A549 (cell line): ENCODE measurements at regions not wholly inside any gene's neighbourhood (a gene's known extent, or its start where the extent isn't known, plus 50 kb on each side); places are given as distances from the start of the nearest gene placed in this dataset.
"Not testable (repeated sequence)": the region's sequence is repeated elsewhere in the genome, so short reads cannot be mapped to it uniquely, and the experiment has no call there.

Experiments
- ATAC-seq, 2 experiments: fragments of 200-7000 bp in 1 of 2; fragments of >200 bp in 1 of 2; cut with Nextera tagmentation in 1 of 2; cut with Tn5 transposase in 1 of 2; 3 replicates each; pipeline versions ENCODE4 v1.8.0 to v1.9.1; 2018 to 2020; ENCODE audit warnings: mild to moderate bottlenecking in 1 of 2, moderate library complexity in 1 of 2
- CTCF ChIA-PET: fragments of 300-600 bp; sonication (Branson Sonifier 250); formaldehyde crosslinking; extraction: SDS; loops from one replicate; lab custom pipeline; 2021; ENCODE audit warnings: antibody characterized with exemption, inconsistent platforms; lab: Yijun Ruan, JAX
- POLR2A ChIA-PET: fragments of 350-600 bp; formaldehyde crosslinking; extraction: SDS; loops from one replicate; lab custom pipeline; 2021; ENCODE audit warnings: antibody characterized with exemption, inconsistent platforms; lab: Yijun Ruan, JAX
- DNase-seq, 2 experiments: peaks; one replicate each; pipeline versions ENCODE4 v3.0.0 to v3.0.0-alpha.2; 2011 to 2016; ENCODE audit warnings: low read depth in 1 of 2, low spot score in 1 of 2
- FAIRE-seq: peaks from 2 replicates; lab custom pipeline; 2011; peaks lifted over from hg19 to GRCh38; lab: Jason Lieb, UNC
- H3K27ac ChIP-seq, 2 experiments: fragments of >200 bp; sonication (Bioruptor Twin); formaldehyde crosslinking; 3 replicates each; pipeline ENCODE4 v1.5.1; 2016 to 2017
- H3K4me1 ChIP-seq: fragments of >200 bp; sonication (Bioruptor Twin); formaldehyde crosslinking; 3 replicates; pipeline ENCODE4 v1.6.1; 2016
- H3K4me2 ChIP-seq: fragments of >200 bp; sonication (Bioruptor Twin); formaldehyde crosslinking; 3 replicates; pipeline ENCODE4 v1.6.1; 2016
- H3K4me3 ChIP-seq: fragments of >200 bp; sonication (Bioruptor Twin); formaldehyde crosslinking; 3 replicates; pipeline ENCODE4 v1.5.1; 2016
- H3K9me3 ChIP-seq: fragments of >200 bp; sonication (Bioruptor Twin); formaldehyde crosslinking; 3 replicates; pipeline ENCODE4 v1.6.1; 2016
- BHLHE40 ChIP-seq: IDR thresholded peaks from 2 replicates; pipeline ENCODE4 v1.6.1; 2012; ENCODE audit warnings: low read depth, low read length, inconsistent platforms
- CBX2 ChIP-seq: fragments of 200-600 bp; sonication (generic); IDR thresholded peaks from 2 replicates; pipeline ENCODE4 v1.6.1; 2016; ENCODE audit warnings: low read depth, mild to moderate bottlenecking, borderline replicate concordance
- CTCF ChIP-seq: fragments of >200 bp; sonication (Bioruptor Twin); formaldehyde crosslinking; IDR thresholded peaks from 3 replicates; pipeline ENCODE4 v1.5.1; 2016
- EHMT2 ChIP-seq: fragments of 200-600 bp; sonication (generic); IDR thresholded peaks from 2 replicates; pipeline ENCODE4 v1.6.1; 2016; ENCODE audit warnings: antibody characterized with exemption, low read depth, mild to moderate bottlenecking, moderate library complexity
- ESRRA ChIP-seq: fragments of 150-350 bp; IDR thresholded peaks from 2 replicates; pipeline ENCODE4 v1.6.1; 2014; ENCODE audit warnings: mild to moderate bottlenecking, low read length, borderline replicate concordance
- GATA3 ChIP-seq: IDR thresholded peaks from 2 replicates; pipeline ENCODE4 v1.6.1; 2012; ENCODE audit warnings: borderline replicate concordance
- HDAC2 ChIP-seq: fragments of 200-600 bp; sonication (generic); IDR thresholded peaks from 2 replicates; pipeline ENCODE4 v1.6.1; 2016
- HEYL ChIP-seq: fragments of 250-450 bp; sonication (Bioruptor Pico); IDR thresholded peaks from 2 replicates; pipeline ENCODE4 v1.8.0; 2021; ENCODE audit warnings: mild to moderate bottlenecking, moderate library complexity
- KDM5A ChIP-seq: fragments of 200-600 bp; sonication (generic); IDR thresholded peaks from 2 replicates; pipeline ENCODE4 v1.6.1; 2016; ENCODE audit warnings: antibody characterized with exemption, mild to moderate bottlenecking
- MYC ChIP-seq: IDR thresholded peaks from 2 replicates; pipeline ENCODE4 v1.6.1; 2012; ENCODE audit warnings: mild to moderate bottlenecking, inconsistent platforms, low read length, improper control_type of control experiment, borderline replicate concordance
- NFE2L2 ChIP-seq: fragments of 150-350 bp; conservative IDR thresholded peaks from 2 replicates; pipeline ENCODE4 v1.6.1; 2014; ENCODE audit warnings: low read length
- PBX3 ChIP-seq: IDR thresholded peaks from 2 replicates; pipeline ENCODE4 v1.6.1; 2012
- PHF8 ChIP-seq: fragments of 200-600 bp; sonication (generic); IDR thresholded peaks from 2 replicates; pipeline ENCODE4 v1.6.1; 2016; ENCODE audit warnings: low read depth, mild to moderate bottlenecking, antibody characterized with exemption, moderate library complexity, borderline replicate concordance
- POLR2AphosphoS2 ChIP-seq: conservative IDR thresholded peaks from 2 replicates; pipeline ENCODE4 v1.6.1; 2012; ENCODE audit warnings: low read length, improper control_type of control experiment, inconsistent platforms
- REST ChIP-seq: fragments of 200-600 bp; sonication (generic); IDR thresholded peaks from 2 replicates; pipeline ENCODE4 v1.6.1; 2016; ENCODE audit warnings: antibody characterized with exemption, mild to moderate bottlenecking, moderate library complexity
- SREBF2 ChIP-seq: fragments of 450-650 bp; IDR thresholded peaks from 2 replicates; pipeline ENCODE4 v1.6.1; 2014; ENCODE audit warnings: mild to moderate bottlenecking, moderate library complexity
- TFCP2L1 ChIP-seq: fragments of 250-450 bp; sonication (Bioruptor Pico); IDR thresholded peaks from 2 replicates; pipeline ENCODE4 v1.5.0; 2021; ENCODE audit warnings: mild to moderate bottlenecking
- TP53 ChIP-seq: fragments of 250-450 bp; sonication (Bioruptor Pico); IDR thresholded peaks from 2 replicates; pipeline ENCODE4 v1.5.0; 2021; ENCODE audit warnings: mild to moderate bottlenecking, moderate library complexity
- ZSCAN20 ChIP-seq: fragments of 250-450 bp; sonication (Bioruptor Pico); IDR thresholded peaks from 2 replicates; pipeline ENCODE4 v1.8.0; 2022; ENCODE audit warnings: mild to moderate bottlenecking, moderate library complexity
- WGBS: methylation state at CpG from one replicate; pipeline ENCODE4 v1.1.6; 2017; ENCODE audit errors: missing lambda C conversion rate; 5-methylcytosine and 5-hydroxymethylcytosine counted together

GRCh38 chr7:122248472-122248871 is 56.1 kb downstream of the FEZF1 start:
- no peak for DNase-seq
- no peaks in the 10 kb centered on the region for H3K9me3 ChIP-seq
- WGBS = 0% methylated on average over 2 of the region's 2 CpGs
- no peak for TF ChIP-seq HDAC2
- TF ChIP-seq MYC = no peak
- TF ChIP-seq TP53 = no peak
- TF ChIP-seq SREBF2 = no peak
- no peak for TF ChIP-seq CTCF
- TF ChIP-seq GATA3 = no peak
- TF ChIP-seq KDM5A = no peak
- TF ChIP-seq EHMT2 = no peak
- no peak for TF ChIP-seq REST
- TF ChIP-seq ESRRA = no peak
- no peak for TF ChIP-seq HEYL (CRISPR knock-in tag)
- no peak for TF ChIP-seq TFCP2L1 (CRISPR knock-in tag)
- no peak for TF ChIP-seq NFE2L2
- no peak for TF ChIP-seq BHLHE40
- no peak for TF ChIP-seq CBX2
- no peak for TF ChIP-seq ZSCAN20
- TF ChIP-seq PHF8 = no peak
- TF ChIP-seq POLR2AphosphoS2 = no peak
- TF ChIP-seq PBX3 = no peak
- FAIRE-seq = no peak
- no peak for ATAC-seq
- no peaks in the 10 kb centered on the region for H3K4me1 ChIP-seq
- POLR2A ChIA-PET = no interaction called here
- no peak overlapping the region for H3K27ac ChIP-seq
- H3K4me2 ChIP-seq = no peak overlapping the region
- CTCF ChIA-PET = no interaction called here
- H3K4me3 ChIP-seq = no peak overlapping the region

- peak overlapping the region; percentile 30; the same call in 1 of the 3 replicates for H3K4me2 ChIP-seq
- H3K27ac ChIP-seq = not testable (repeated sequence)
Measured at GRCh38 chr7:122238729-122239128, 65.8 kb downstream of the FEZF1 start.

GRCh38 chr7:122238297-122238696 is 66.3 kb downstream of the FEZF1 start:
- Histone ChIP-seq H3K4me3 (peak overlapping the region; percentile 26; the same call in 1 of the 3 replicates), H3K4me2 (peak overlapping the region; percentile 30; the same call in 2 of the 3 replicates)
- H3K27ac ChIP-seq, H3K4me1 ChIP-seq, ATAC-seq, FAIRE-seq, CTCF ChIA-PET, DNase-seq, POLR2A ChIA-PET, H3K9me3 ChIP-seq: not testable (repeated sequence)
- WGBS = 57% methylated on average over 13 of the region's 13 CpGs

More at GRCh38 chr7:122238729-122239128, 65.8 kb downstream of the FEZF1 start:
- H3K9me3 ChIP-seq, ATAC-seq, H3K4me1 ChIP-seq, CTCF ChIA-PET, POLR2A ChIA-PET, DNase-seq, FAIRE-seq: not testable (repeated sequence)
- 26% methylated on average over 8 of the region's 14 CpGs for WGBS
- H3K4me3 ChIP-seq = peak overlapping the region; percentile 26; the same call in 1 of the 3 replicates
